ENCODE measurements at regions not wholly inside any gene's neighbourhood (a gene's known extent, or its start where the extent isn't known, plus 50 kb on each side); places are given as distances from the start of the nearest gene placed in this dataset.

DNA sequence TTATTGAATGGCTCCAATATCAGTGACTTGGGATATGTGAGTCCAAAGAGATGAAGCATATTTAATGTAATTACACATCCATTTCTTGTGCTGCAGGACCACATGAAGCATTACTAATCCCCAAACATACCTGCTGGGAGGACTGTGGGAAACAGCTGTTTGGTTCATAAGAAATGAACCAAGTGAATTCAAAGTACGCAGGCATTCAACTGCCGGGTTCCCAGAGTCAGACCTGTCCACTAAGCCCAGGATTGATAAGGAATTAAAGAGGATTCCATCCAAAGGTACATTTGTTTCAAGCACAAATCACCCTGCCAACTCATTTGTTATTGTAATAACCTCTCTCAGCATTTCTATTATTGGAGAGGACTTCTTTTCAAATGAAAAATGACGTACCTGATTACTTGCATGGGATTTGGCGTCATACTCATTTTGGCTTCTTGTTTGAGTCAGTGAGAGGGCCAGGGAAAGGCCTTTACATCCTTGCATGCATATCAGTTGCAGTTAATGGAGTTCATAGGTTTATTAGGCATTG, 230.7 kb downstream of the TXNL1 start:
- DNase-seq (ENCODE audit: low spot score) (no peak), ATAC-seq (no peak)
- H3K4me3 Mint-ChIP-seq, result no peak overlapping the region
- H3K36me3 Mint-ChIP-seq, result no peaks in the 10 kb centered on the region
- H3K27me3 Mint-ChIP-seq, result peaks cover 0 to 3% of the 10 kb centered on the region in 2 donors
- H3K4me1 Mint-ChIP-seq (ENCODE audit: low read depth in 2 of 2), result no peaks in the 10 kb centered on the region
- H3K27ac Mint-ChIP-seq, result no peak overlapping the region
- H3K9me3 Mint-ChIP-seq, result peaks cover 3% of the 10 kb centered on the region

DNA sequence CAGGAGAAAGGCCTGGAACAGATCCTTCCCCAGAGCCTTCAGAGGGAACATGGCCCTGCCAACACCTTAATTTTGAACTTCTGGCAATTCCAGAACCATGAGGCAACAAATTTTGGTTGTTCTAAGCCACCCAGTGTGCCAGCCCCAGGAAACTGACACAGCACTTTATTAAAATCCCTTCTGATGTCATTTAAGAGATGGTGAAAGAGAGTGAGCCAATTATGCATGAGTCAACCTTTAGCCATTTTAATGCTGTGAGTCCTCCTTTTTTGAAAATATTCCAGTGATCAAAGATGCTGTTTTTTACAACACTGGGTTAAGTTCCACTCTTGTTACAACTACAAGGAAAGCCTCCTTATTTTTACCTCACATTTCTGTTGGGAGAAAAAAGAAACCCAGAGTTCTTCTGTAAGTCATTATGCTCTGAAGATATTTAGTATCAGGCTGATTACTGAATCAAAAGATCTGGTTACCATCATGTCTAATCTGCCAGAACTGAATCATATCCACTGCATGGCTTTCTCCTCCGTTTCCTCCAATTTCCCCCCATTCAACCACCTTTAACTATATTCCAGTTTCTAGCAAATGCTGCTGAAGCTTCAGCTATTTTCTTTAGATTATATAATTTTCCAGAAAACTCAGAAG, 235.4 kb downstream of the TXNL1 start:
- no peak for ATAC-seq
- H3K36me3 Mint-ChIP-seq, result no peaks in the 10 kb centered on the region
- H3K4me3 Mint-ChIP-seq, result no peak overlapping the region
- H3K27ac Mint-ChIP-seq, result no peak overlapping the region
- H3K27me3 Mint-ChIP-seq, result peaks cover 0 to 3% of the 10 kb centered on the region in 2 donors
- H3K4me1 Mint-ChIP-seq (ENCODE audit: low read depth in 2 of 2), result no peaks in the 10 kb centered on the region
- H3K9me3 Mint-ChIP-seq, result no peaks in the 10 kb centered on the region
- no peak for DNase-seq (ENCODE audit: low spot score)

DNA sequence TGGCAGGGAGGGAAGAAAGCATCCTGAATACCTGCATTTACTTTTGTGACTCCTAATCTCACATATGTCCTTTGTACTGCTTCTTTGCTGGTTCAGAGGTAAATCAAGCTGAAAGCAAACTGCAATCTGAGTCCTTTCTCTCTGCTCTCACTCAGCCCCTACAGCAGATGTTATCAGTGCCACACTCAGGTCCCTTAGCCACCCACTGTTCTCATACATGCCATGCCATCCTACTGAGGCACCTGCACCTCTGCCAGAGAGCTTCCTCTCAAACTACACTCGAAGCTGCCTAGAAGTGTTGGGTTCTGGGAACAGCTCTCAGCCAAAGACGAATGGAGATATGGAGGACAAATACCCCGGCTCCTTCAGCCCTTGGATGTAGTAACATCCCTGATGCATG, 244.5 kb downstream of the TXNL1 start:
- Mint-ChIP-seq H3K9me3 (peaks cover 3% of the 10 kb centered on the region), H3K36me3 (no peaks in the 10 kb centered on the region), H3K4me3 (no peak overlapping the region), H3K4me1 (ENCODE audit: low read depth in 2 of 2) (no peaks in the 10 kb centered on the region), H3K27ac (no peak overlapping the region), H3K27me3 (peaks cover 0 to 7% of the 10 kb centered on the region in 2 donors)
- DNase-seq (ENCODE audit: low spot score) (no peak), ATAC-seq (peak; percentile 44 to 55)

DNA sequence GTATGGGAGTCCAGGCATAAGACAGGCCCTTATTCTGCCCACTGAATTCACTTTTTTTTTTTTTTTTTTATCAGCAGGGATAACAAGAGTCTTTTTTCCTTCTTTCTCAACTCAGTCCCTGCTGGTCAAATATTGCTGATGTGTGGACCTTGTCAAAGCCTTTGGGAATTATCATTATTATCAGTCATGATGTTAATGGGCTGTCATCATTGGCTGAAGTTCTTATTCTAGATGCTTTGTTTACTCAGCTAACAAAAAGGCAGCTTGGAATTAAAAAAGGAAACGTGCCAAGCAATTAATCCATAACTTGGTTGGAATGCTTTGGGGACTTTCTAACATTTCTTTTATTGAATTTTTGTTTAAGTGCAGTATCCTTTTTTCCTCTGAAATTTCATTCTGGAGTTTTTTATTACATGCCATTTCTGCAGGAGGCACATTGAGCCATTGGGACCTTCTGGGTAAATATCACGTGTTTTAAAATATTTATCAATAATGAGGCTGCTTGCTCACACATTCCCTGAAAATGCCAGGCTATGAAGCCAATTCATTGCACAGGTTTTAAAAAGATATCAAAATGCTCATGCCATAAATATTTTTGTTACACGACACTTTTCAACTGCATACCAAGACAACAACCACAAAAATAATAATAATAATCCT, 246.3 kb downstream of the TXNL1 start:
- no peak for DNase-seq (ENCODE audit: low spot score)
- peaks cover 3% of the 10 kb centered on the region for H3K9me3 Mint-ChIP-seq
- no peaks in the 10 kb centered on the region for H3K36me3 Mint-ChIP-seq
- no peak overlapping the region for H3K4me3 Mint-ChIP-seq
- ATAC-seq, result no peak
- no peaks in the 10 kb centered on the region for H3K4me1 Mint-ChIP-seq (ENCODE audit: low read depth in 2 of 2)
- H3K27me3 Mint-ChIP-seq, result peaks cover 0 to 7% of the 10 kb centered on the region in 2 donors
- no peak overlapping the region for H3K27ac Mint-ChIP-seq

DNA sequence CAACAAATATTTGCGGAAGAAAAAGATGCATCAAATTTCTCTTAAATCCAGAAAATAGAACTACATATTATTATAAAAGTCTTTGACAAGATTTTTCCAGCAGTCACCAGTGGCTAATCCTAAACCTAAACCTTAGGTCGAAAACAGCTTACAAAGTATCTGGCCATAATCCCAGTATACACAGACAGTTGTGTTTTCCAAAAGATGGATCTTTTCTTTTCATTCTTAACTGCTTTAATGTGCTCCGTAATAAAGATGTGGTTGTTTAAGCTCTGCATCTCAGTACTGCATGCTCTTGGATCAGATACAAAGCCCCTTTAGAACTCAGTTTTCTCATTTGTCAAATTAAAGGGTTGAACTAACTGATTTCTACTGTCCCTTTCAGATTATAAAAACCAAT, 247.8 kb downstream of the TXNL1 start:
- DNase-seq (ENCODE audit: low spot score), result no peak
- Mint-ChIP-seq H3K4me3 (no peak overlapping the region), H3K4me1 (ENCODE audit: low read depth in 2 of 2) (no peaks in the 10 kb centered on the region), H3K27ac (no peak overlapping the region), H3K9me3 (peaks cover 3% of the 10 kb centered on the region), H3K36me3 (no peaks in the 10 kb centered on the region), H3K27me3 (peaks cover 0 to 7% of the 10 kb centered on the region in 2 donors)
- no peak for ATAC-seq

DNA sequence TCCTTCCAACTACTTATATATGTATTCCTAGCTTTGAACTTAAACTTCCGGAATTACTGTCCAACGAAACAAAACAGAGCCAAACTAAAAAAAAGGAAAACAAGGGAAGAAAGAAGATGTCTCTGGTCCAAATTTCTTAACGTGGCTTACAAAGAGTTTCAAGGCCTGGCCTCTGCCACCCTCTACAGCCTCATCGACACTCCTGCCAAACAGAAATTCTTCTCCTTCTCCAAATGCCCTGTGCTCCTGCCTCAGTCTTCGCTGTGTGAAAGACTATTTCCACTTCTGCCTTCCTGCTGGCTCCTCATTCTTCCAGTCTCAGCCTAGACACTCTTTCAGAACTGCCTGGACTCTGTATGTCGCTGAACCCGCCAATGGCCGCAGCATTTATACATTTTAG, 249.2 kb downstream of the TXNL1 start:
- no peaks in the 10 kb centered on the region for H3K36me3 Mint-ChIP-seq
- DNase-seq (ENCODE audit: low spot score), result no peak
- ATAC-seq, result no peak
- peaks cover 3% of the 10 kb centered on the region for H3K9me3 Mint-ChIP-seq
- no peak overlapping the region for H3K27ac Mint-ChIP-seq
- H3K27me3 Mint-ChIP-seq, result peaks cover 0 to 7% of the 10 kb centered on the region in 2 donors
- no peaks in the 10 kb centered on the region for H3K4me1 Mint-ChIP-seq (ENCODE audit: low read depth in 2 of 2)
- no peak overlapping the region for H3K4me3 Mint-ChIP-seq

DNA sequence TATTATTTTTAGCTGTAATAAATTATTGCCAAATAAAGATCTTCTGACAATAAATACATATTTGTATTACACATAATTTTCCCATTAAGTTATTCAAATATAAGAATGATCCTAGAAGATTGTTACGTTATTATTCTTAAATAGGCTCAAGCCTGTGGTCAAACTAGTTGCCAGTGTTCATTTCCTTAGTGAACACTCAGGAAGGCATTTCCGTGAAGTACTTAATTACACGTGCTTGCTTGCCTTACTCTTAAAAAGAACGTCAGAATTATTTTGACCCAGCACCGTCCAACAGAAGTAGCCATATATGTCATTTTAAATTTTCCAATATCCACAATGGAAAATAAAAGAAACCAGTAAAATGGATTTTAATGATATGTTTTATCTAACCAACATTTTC, 249.8 kb downstream of the TXNL1 start:
- peaks cover 0 to 7% of the 10 kb centered on the region in 2 donors for H3K27me3 Mint-ChIP-seq
- no peak for ATAC-seq
- H3K4me1 Mint-ChIP-seq (ENCODE audit: low read depth in 2 of 2), result no peaks in the 10 kb centered on the region
- no peak overlapping the region for H3K27ac Mint-ChIP-seq
- no peak for DNase-seq (ENCODE audit: low spot score)
- H3K4me3 Mint-ChIP-seq, result no peak overlapping the region
- H3K9me3 Mint-ChIP-seq, result peaks cover 3% of the 10 kb centered on the region
- no peaks in the 10 kb centered on the region for H3K36me3 Mint-ChIP-seq

DNA sequence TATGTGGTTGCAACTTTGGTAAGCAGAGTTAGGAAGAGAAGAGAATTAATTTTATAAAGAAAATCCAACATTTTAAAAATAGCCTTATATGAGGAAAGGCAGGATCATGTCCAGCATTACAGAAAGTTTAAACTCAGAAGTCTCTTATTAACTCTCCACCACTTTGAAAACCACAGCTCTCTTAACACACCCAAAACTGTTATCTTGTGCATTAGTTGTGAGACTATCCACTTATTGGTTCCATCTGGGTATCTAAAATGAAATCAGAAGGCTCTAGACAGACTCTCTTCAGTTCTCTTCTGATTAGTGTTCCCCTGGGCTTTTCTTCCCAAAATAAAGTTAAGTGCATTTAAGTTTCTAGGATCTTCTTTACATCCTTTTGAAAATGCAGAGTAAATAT, 251.5 kb downstream of the TXNL1 start:
- DNase-seq (ENCODE audit: low spot score) (no peak), ATAC-seq (no peak)
- H3K9me3 Mint-ChIP-seq, result peaks cover 6% of the 10 kb centered on the region
- no peaks in the 10 kb centered on the region for H3K4me1 Mint-ChIP-seq (ENCODE audit: low read depth in 2 of 2)
- H3K27me3 Mint-ChIP-seq, result peaks cover 0 to 7% of the 10 kb centered on the region in 2 donors
- H3K4me3 Mint-ChIP-seq, result no peak overlapping the region
- H3K27ac Mint-ChIP-seq, result no peak overlapping the region
- no peaks in the 10 kb centered on the region for H3K36me3 Mint-ChIP-seq

DNA sequence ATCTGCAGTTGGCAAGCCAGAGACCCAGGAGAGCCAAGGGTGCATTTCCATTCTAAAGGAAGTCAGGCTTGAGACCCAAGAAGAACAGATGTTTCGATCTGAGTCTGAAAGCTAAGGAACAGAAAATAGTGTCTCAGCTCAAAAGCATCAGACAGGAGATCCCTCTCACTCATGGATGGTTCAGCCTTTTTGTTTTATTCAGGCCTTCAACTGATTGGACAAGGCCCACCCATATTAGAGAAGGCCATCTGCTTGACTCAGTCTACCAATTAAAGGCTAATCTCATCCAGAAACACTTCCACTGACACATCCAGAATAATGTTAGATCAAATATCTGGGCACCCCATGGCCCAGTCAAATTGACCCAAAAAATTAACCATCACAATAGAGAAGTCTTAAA, 255.0 kb downstream of the TXNL1 start:
- Mint-ChIP-seq H3K4me1 (ENCODE audit: low read depth in 2 of 2) (no peaks in the 10 kb centered on the region), H3K9me3 (peaks cover 7% of the 10 kb centered on the region), H3K4me3 (no peak overlapping the region), H3K36me3 (no peaks in the 10 kb centered on the region), H3K27me3 (no peaks in the 10 kb centered on the region), H3K27ac (no peak overlapping the region)
- no peak for ATAC-seq
- no peak for DNase-seq (ENCODE audit: low spot score)

DNA sequence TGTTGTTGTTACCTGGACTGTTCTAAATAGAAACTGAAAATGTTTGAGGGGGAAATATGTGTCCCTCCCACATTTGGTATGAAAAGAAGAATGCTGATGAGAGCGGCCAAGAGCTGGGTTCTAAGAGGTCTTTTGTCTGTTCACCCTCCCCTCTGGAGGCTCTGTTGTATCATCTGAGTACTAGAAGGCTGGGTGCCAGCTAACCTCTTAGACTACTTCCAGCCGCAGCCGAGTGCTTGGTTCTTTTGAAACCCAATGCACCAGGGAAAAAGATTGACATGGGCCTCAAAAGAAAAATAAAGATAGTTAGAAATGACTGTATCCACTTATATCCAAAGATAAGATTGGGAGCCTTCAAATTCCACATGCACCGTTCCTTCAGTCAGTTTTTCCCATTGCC, 255.9 kb downstream of the TXNL1 start:
- no peak overlapping the region for H3K4me3 Mint-ChIP-seq
- peaks cover 7% of the 10 kb centered on the region for H3K9me3 Mint-ChIP-seq
- DNase-seq (ENCODE audit: low spot score), result no peak
- H3K27ac Mint-ChIP-seq, result no peak overlapping the region
- no peaks in the 10 kb centered on the region for H3K4me1 Mint-ChIP-seq (ENCODE audit: low read depth in 2 of 2)
- no peak for ATAC-seq
- no peaks in the 10 kb centered on the region for H3K27me3 Mint-ChIP-seq
- no peaks in the 10 kb centered on the region for H3K36me3 Mint-ChIP-seq

DNA sequence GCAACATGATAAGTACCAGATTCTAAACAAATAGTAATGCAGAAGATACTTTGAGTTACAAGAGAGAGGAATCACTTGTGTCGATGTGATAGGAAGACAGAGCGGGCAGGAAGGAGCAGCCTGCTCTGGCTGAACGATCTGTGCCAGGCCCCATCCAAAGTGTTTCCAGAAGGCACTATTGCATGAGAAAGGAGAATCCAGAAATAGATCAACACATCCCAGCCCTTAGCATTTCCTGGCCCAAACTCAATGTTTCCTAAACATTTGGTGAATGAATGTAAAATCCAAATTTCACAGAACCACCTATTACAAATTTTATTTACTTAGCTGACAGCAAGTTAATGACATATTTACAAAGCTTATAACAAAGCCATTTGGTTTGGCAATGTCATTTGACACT, 257.2 kb downstream of the TXNL1 start:
- no peak for DNase-seq (ENCODE audit: low spot score)
- Mint-ChIP-seq H3K4me1 (ENCODE audit: low read depth in 2 of 2) (no peaks in the 10 kb centered on the region), H3K4me3 (no peak overlapping the region), H3K27ac (no peak overlapping the region), H3K36me3 (no peaks in the 10 kb centered on the region), H3K9me3 (peaks cover 7% of the 10 kb centered on the region), H3K27me3 (peaks cover 0 to under 1% of the 10 kb centered on the region in 2 donors)
- ATAC-seq, result no peak

DNA sequence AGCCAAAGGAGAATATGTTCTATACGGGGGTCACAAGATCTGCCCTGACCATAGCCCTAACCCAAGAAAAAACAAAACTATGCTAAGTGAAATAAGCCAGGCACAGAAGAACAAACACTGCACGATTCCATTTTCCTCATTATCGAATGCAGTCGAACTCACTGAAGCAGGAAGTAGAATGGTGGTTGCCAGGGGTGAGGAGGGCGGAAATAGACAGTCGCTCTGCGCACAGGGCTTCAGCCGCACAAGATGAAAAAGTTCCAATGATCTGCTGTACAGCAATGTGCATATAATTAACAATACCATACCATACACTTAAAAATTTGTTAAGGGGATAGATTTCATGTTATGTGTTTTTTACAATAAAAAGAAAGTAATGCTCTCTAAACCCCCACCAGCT, 257.7 kb downstream of the TXNL1 start:
- DNase-seq (ENCODE audit: low spot score) (no peak), ATAC-seq (no peak)
- peaks cover 7% of the 10 kb centered on the region for H3K9me3 Mint-ChIP-seq
- H3K4me3 Mint-ChIP-seq, result no peak overlapping the region
- H3K27ac Mint-ChIP-seq, result no peak overlapping the region
- peaks cover 0 to 6% of the 10 kb centered on the region in 2 donors for H3K27me3 Mint-ChIP-seq
- no peaks in the 10 kb centered on the region for H3K4me1 Mint-ChIP-seq (ENCODE audit: low read depth in 2 of 2)
- H3K36me3 Mint-ChIP-seq, result no peaks in the 10 kb centered on the region

DNA sequence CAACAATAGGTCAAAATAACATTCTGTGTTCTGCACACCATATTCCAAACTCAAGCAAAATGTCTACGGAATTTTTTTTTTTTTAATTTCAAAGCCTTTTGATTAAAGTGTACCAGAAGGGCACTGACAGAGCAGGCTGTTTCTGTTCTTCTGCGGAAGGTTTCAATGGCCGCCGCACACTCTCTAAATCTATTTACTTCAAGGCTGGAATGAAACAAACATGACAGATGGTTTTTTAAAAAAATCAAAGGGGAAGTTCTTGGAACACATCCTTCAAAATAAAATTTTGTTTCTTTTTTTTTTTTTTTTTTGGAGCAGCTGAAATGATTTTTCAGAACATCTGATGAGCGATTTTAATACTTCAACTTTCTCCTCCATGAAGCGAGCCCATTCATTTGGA, 259.1 kb downstream of the TXNL1 start:
- H3K4me1 Mint-ChIP-seq (ENCODE audit: low read depth in 2 of 2), result no peaks in the 10 kb centered on the region
- peaks cover 0 to 6% of the 10 kb centered on the region in 2 donors for H3K27me3 Mint-ChIP-seq
- no peak overlapping the region for H3K4me3 Mint-ChIP-seq
- ATAC-seq (no peak), DNase-seq (ENCODE audit: low spot score) (no peak)
- H3K27ac Mint-ChIP-seq, result no peak overlapping the region
- H3K36me3 Mint-ChIP-seq, result no peaks in the 10 kb centered on the region
- H3K9me3 Mint-ChIP-seq, result peaks cover 7% of the 10 kb centered on the region

DNA sequence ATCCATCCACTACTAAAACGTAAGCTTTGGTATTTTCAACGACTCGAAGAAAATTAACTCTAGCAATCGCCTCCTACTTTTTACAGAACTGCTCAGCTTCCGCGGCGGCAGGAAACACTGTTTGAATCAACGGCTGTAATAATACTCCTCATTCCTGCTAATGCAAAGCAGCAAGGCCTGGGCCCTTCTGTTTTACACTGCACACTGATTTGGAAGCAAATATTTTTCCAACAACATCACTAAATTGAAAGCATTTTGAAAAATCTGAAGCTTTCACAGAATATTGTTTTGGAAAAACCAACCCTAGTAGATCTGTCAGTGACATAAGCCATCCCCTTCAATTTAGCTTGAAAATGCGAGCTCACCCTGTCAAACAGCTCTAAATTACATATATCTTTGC, 261.2 kb downstream of the TXNL1 start:
- Mint-ChIP-seq H3K27ac (no peak overlapping the region), H3K9me3 (peaks cover 9% of the 10 kb centered on the region), H3K36me3 (no peaks in the 10 kb centered on the region), H3K4me1 (ENCODE audit: low read depth in 2 of 2) (no peaks in the 10 kb centered on the region), H3K4me3 (no peak overlapping the region), H3K27me3 (peaks cover 3 to 6% of the 10 kb centered on the region in 2 donors)
- ATAC-seq (no peak), DNase-seq (ENCODE audit: low spot score) (no peak)
